IMR-90 (cell line): ENCODE measurements at regions not wholly inside any gene's neighbourhood (a gene's known extent, or its start where the extent isn't known, plus 50 kb on each side); places are given as distances from the start of the nearest gene placed in this dataset.

Source experiments
- CHD1 ChIP-seq: IDR thresholded peaks from 2 replicates; pipeline ENCODE4 v1.6.1; 2012; ENCODE audit warnings: low read depth, low read length, improper control_type of control experiment
- CTCF ChIP-seq: conservative IDR thresholded peaks from 2 replicates; pipeline ENCODE4 v1.5.1; 2012; ENCODE audit warnings: mild to moderate bottlenecking, low read depth, low read length, improper control_type of control experiment
- POLR2A ChIP-seq: IDR thresholded peaks from 2 replicates; pipeline ENCODE4 v1.6.1; 2012; ENCODE audit warnings: mild to moderate bottlenecking, low read depth, low read length

- TF ChIP-seq CTCF: no peak
- TF ChIP-seq POLR2A: no peak
- no peak for TF ChIP-seq CHD1
Observed at GRCh38 chr3:118116991-118117390, 917.7 kb downstream of the IGSF11 start.
